HL-60 (cell line): ENCODE measurements at regions not wholly inside any gene's neighbourhood (a gene's known extent, or its start where the extent isn't known, plus 50 kb on each side); places are given as distances from the start of the nearest gene placed in this dataset.

Source experiments
- DNase-seq, 2 experiments: peaks; one replicate each; pipeline ENCODE4 v3.0.0-alpha.2; 2010 to 2020; ENCODE audit warnings: low read depth in 1 of 2, low spot score in 1 of 2
- H3K27ac ChIP-seq: fragments of 250-450 bp; sonication (Bioruptor Pico); replicated peaks from 2 replicates; pipeline ENCODE4 v1.5.1; 2020; ENCODE audit warnings: mild to moderate bottlenecking, moderate library complexity
- H3K27me3 ChIP-seq: fragments of 250-450 bp; sonication (Bioruptor Pico); 2 replicates; pipeline ENCODE4 v1.5.1; 2021; ENCODE audit warnings: mild to moderate bottlenecking, moderate library complexity; ENCODE audit not compliant: insufficient read depth, poor library complexity, severe bottlenecking
- H3K4me3 ChIP-seq: replicated peaks from 2 replicates; pipeline ENCODE4 v1.5.1; 2011; ENCODE audit warnings: mild to moderate bottlenecking, control low read depth, low read length; ENCODE audit not compliant: insufficient read depth
- GABPA ChIP-seq: IDR thresholded peaks from 2 replicates; pipeline ENCODE4 v1.6.1; 2012; ENCODE audit warnings: low read depth
- POLR2AphosphoS5 ChIP-seq: IDR thresholded peaks from 2 replicates; pipeline ENCODE4 v1.6.1; 2012; ENCODE audit warnings: low read depth
- SPI1 ChIP-seq: IDR thresholded peaks from 2 replicates; pipeline ENCODE4 v1.6.1; 2012; ENCODE audit warnings: low read depth, mild to moderate bottlenecking, borderline replicate concordance
- TF ChIP-seq, protein P1 (sequence below): IDR thresholded peaks from 2 replicates; pipeline ENCODE4 v1.6.1; 2012; ENCODE audit warnings: low read depth; ENCODE audit not compliant: insufficient replicate concordance
- TF ChIP-seq, protein P2 (sequence below): IDR thresholded peaks from one replicate; pipeline ENCODE4 v1.5.1; 2011; ENCODE audit warnings: low read length, control low read depth, inconsistent platforms; ENCODE audit not compliant: insufficient read depth

DNA sequence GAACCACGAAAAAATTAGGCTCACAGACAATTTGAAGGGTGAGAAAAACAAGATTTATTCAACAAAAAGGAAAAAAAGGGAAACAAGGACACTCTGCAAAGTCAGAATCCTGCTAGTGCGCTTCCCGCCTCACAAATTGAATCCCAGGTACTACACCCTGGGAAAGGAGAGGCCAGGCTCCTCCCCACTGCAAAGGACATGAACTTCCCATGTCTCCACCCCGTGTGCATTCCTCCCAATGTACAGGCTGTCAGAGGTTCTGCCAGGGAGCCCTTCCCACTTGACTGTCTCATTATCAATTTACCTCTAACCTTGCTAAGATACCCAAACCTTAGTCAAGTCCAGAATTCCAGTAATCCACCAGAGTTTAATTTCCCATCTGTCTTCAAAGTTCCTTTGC is 70.4 kb upstream of the CDK1 start:
- Histone ChIP-seq H3K27me3 (no peaks in the 10 kb centered on the region), H3K4me3 (no peak overlapping the region), H3K27ac (no peak overlapping the region)
- DNase-seq = no peak
- TF ChIP-seq GABPA (no peak), SPI1 (no peak), POLR2AphosphoS5 (no peak)
- TF ChIP-seq, protein P1, sequence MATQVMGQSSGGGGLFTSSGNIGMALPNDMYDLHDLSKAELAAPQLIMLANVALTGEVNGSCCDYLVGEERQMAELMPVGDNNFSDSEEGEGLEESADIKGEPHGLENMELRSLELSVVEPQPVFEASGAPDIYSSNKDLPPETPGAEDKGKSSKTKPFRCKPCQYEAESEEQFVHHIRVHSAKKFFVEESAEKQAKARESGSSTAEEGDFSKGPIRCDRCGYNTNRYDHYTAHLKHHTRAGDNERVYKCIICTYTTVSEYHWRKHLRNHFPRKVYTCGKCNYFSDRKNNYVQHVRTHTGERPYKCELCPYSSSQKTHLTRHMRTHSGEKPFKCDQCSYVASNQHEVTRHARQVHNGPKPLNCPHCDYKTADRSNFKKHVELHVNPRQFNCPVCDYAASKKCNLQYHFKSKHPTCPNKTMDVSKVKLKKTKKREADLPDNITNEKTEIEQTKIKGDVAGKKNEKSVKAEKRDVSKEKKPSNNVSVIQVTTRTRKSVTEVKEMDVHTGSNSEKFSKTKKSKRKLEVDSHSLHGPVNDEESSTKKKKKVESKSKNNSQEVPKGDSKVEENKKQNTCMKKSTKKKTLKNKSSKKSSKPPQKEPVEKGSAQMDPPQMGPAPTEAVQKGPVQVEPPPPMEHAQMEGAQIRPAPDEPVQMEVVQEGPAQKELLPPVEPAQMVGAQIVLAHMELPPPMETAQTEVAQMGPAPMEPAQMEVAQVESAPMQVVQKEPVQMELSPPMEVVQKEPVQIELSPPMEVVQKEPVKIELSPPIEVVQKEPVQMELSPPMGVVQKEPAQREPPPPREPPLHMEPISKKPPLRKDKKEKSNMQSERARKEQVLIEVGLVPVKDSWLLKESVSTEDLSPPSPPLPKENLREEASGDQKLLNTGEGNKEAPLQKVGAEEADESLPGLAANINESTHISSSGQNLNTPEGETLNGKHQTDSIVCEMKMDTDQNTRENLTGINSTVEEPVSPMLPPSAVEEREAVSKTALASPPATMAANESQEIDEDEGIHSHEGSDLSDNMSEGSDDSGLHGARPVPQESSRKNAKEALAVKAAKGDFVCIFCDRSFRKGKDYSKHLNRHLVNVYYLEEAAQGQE = no peak
- TF ChIP-seq, protein P2, sequence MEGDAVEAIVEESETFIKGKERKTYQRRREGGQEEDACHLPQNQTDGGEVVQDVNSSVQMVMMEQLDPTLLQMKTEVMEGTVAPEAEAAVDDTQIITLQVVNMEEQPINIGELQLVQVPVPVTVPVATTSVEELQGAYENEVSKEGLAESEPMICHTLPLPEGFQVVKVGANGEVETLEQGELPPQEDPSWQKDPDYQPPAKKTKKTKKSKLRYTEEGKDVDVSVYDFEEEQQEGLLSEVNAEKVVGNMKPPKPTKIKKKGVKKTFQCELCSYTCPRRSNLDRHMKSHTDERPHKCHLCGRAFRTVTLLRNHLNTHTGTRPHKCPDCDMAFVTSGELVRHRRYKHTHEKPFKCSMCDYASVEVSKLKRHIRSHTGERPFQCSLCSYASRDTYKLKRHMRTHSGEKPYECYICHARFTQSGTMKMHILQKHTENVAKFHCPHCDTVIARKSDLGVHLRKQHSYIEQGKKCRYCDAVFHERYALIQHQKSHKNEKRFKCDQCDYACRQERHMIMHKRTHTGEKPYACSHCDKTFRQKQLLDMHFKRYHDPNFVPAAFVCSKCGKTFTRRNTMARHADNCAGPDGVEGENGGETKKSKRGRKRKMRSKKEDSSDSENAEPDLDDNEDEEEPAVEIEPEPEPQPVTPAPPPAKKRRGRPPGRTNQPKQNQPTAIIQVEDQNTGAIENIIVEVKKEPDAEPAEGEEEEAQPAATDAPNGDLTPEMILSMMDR = no peak

- Histone ChIP-seq H3K27ac (no peak overlapping the region), H3K27me3 (no peaks in the 10 kb centered on the region), H3K4me3 (no peak overlapping the region)
- TF ChIP-seq POLR2AphosphoS5 = no peak
- TF ChIP-seq GABPA = no peak
- TF ChIP-seq, protein P2 = no peak
- no peak for TF ChIP-seq SPI1
- TF ChIP-seq, protein P1 = no peak
- no peak for DNase-seq
Measured at GRCh38 chr10:60706146-60706545, 72.1 kb upstream of the CDK1 start.

DNA sequence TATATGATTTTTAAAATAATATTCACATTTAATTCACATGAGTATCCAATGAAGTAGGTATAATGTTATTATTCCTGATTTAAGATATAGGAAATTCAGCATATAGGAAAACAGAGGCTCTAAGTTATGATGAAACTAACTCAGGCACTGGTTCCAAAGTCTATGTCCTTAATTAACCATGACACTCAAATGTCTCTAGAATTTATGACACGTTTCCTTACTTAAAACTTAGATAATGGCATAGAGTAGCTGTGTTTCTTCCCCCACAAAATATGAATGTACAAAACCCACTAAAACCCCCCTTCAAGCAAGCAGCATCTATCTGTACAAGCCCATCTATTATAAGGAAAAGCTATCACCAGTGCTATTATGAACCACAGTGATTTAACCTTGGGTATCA is 72.9 kb upstream of the CDK1 start:
- DNase-seq = no peak
- no peak overlapping the region for H3K4me3 ChIP-seq
- no peak overlapping the region for H3K27ac ChIP-seq
- TF ChIP-seq, protein P2 = no peak
- no peak for TF ChIP-seq SPI1
- TF ChIP-seq POLR2AphosphoS5 = no peak
- TF ChIP-seq GABPA = no peak
- TF ChIP-seq, protein P1 = no peak
- H3K27me3 ChIP-seq = no peaks in the 10 kb centered on the region
